ENCODE measurements at regions not wholly inside any gene's neighbourhood (a gene's known extent, or its start where the extent isn't known, plus 50 kb on each side); places are given as distances from the start of the nearest gene placed in this dataset.

DNA sequence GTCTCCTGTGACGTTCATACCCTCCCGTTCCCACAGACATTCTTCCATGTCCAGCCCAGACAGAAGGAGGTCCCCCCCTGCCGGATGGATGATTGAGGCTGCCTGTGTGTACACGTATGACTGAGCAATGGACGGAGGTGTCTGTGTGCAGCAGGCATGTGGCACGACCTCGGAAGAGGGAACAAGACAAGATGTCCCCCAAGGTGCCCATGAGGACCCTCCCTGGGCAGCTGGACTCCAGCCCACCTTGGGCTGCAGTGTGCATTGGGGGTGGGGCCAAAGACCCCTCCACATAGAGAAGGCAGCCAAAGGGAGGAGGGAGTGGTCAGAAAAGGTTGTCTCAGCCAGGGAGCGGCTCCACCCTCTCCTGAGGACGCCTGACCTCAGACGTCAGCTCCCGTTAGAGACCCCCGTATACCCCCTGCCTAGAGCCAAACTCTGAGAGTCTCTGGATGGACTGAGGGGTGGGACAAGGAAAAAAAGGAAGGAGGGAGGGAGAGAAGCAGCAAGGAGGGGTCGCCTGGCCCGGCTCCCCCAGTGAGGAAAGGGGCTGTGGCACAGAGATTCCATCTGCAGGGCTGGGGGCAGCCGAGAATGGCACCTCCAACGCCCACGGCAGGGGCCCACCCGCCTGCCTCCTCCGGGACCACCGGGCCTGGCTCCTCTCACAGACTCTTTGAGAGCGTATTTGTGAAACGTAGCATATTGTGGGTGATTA lies 92.9 kb upstream of the BHLHE23 start:
- no peak overlapping the region for H3K9ac ChIP-seq (ENCODE audit: low read depth in 1 of 2, low read length in 2 of 2)
- H3K27me3 ChIP-seq (ENCODE audit: control insufficient read depth in 1 of 2, insufficient read depth in 2 of 2, low read length in 2 of 2) = peaks cover 0 to 3% of the 10 kb centered on the region in 2 donors
- no peaks in the 10 kb centered on the region for H3K9me3 ChIP-seq (ENCODE audit: control insufficient read depth in 1 of 2, low read length in 2 of 2)
- H3K36me3 ChIP-seq (ENCODE audit: control insufficient read depth in 1 of 2, insufficient read depth in 2 of 2, low read length in 2 of 2) = no peaks in the 10 kb centered on the region
- no peak overlapping the region for H3K4me3 ChIP-seq (ENCODE audit: low read depth in 1 of 2, low read length in 2 of 2)
- H3K4me1 ChIP-seq (ENCODE audit: control insufficient read depth in 1 of 2, insufficient read depth in 2 of 2, low read length in 2 of 2) = peaks cover 0 to 6% of the 10 kb centered on the region in 2 donors
- no peak overlapping the region for H3K27ac ChIP-seq (ENCODE audit: low read depth, low read length)

DNA sequence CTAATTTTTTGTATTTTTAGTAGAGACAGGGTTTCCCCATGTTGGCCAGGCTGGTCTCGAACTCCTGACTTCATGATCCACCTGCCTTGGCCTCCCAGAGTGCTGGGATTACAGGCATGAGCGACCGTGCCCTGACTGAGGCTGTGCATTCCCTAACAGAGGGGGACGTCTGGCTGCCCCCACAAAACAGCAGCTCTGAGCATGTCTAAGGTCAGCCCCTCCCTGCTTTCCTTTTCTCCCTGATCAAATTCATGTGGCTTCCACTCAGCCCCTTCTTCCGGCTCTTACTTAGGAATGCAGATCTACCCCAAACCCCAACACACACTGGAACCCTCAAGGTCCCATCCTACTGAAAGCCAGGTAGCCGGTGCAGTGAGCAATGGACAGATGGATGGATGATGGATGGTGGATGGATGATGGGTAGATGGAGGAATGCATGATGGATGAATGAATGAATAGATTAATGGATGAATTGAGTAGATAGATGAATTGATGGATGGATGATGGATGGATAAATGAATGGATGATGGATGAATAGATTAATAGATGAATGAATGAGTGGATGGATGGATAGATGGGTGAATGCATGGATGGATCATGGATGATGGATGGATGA lies 91.5 kb upstream of the BHLHE23 start:
- H3K9ac ChIP-seq (ENCODE audit: low read depth in 1 of 2, low read length in 2 of 2) = no peak overlapping the region
- H3K4me1 ChIP-seq (ENCODE audit: control insufficient read depth in 1 of 2, insufficient read depth in 2 of 2, low read length in 2 of 2) = peaks cover 0 to 6% of the 10 kb centered on the region in 2 donors
- H3K36me3 ChIP-seq (ENCODE audit: control insufficient read depth in 1 of 2, insufficient read depth in 2 of 2, low read length in 2 of 2) = no peaks in the 10 kb centered on the region
- no peak overlapping the region for H3K4me3 ChIP-seq (ENCODE audit: low read depth in 1 of 2, low read length in 2 of 2)
- no peaks in the 10 kb centered on the region for H3K9me3 ChIP-seq (ENCODE audit: control insufficient read depth in 1 of 2, low read length in 2 of 2)
- H3K27me3 ChIP-seq (ENCODE audit: control insufficient read depth in 1 of 2, insufficient read depth in 2 of 2, low read length in 2 of 2) = peaks cover 0 to 3% of the 10 kb centered on the region in 2 donors
- H3K27ac ChIP-seq (ENCODE audit: low read depth, low read length) = no peak overlapping the region

DNA sequence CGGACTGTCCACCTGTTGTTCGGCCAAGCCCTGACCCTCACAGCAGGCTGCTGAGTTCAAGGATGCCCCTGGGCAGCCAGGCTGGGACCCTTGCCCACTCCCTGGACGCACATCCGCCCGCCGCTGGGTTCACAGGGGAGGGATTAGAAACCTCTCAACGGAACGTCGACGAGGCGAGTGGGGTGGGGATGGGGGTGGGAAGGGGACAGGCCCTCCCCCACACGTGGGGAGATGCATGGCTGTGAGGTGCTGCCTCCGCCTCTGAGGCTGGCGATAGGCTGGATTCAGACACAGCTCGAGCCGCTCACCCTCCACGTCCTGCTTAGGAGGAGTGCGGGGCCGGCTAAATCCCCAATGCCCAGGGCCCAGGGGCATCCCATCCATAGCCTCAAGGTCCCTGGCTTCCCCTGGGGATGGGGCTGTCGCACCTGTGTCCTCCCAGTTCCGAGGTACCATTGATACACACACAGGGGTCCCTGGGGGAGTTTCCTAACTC lies 90.6 kb upstream of the BHLHE23 start:
- peaks cover 0 to 6% of the 10 kb centered on the region in 2 donors for H3K4me1 ChIP-seq (ENCODE audit: control insufficient read depth in 1 of 2, insufficient read depth in 2 of 2, low read length in 2 of 2)
- no peak overlapping the region for H3K27ac ChIP-seq (ENCODE audit: low read depth, low read length)
- no peak overlapping the region for H3K4me3 ChIP-seq (ENCODE audit: low read depth in 1 of 2, low read length in 2 of 2)
- H3K9me3 ChIP-seq (ENCODE audit: control insufficient read depth in 1 of 2, low read length in 2 of 2) = no peaks in the 10 kb centered on the region
- H3K36me3 ChIP-seq (ENCODE audit: control insufficient read depth in 1 of 2, insufficient read depth in 2 of 2, low read length in 2 of 2) = no peaks in the 10 kb centered on the region
- H3K9ac ChIP-seq (ENCODE audit: low read depth in 1 of 2, low read length in 2 of 2) = no peak overlapping the region
- H3K27me3 ChIP-seq (ENCODE audit: control insufficient read depth in 1 of 2, insufficient read depth in 2 of 2, low read length in 2 of 2) = peaks cover 0 to 5% of the 10 kb centered on the region in 2 donors

DNA sequence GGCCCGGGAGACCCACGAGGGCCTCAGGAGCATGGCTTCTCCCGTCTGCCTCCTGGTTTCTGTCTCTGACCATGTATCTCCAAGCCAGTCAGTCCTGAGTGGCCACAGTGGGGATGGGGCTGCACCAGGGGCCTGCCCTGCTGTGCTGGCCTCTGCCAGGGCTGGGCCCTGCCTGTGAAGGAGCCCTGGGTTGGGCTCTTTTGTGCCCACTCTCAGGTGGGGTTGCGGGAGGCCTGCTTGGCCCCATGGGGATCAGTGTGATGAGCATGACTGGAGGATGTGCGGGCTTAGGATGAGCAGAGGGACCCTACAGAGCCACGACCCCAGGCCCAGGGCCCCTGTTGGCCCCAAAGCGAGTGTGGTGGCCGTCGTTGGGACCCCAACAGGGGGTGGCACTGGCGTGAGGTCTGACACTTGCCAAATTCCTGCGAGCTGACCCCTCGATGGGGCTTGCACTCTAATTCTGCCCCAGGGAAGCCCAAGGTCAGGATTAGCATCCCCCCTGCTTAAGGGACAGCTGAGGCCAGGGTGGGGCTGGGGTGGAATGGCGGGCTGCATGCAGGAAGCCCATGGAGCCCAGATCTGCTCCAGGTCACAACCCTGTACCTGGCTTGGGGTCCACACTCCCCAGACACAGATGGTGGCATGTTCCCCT lies 90.0 kb upstream of the BHLHE23 start:
- H3K27me3 ChIP-seq (ENCODE audit: control insufficient read depth in 1 of 2, insufficient read depth in 2 of 2, low read length in 2 of 2) = peaks cover 0 to 7% of the 10 kb centered on the region in 2 donors
- no peak overlapping the region for H3K9ac ChIP-seq (ENCODE audit: low read depth in 1 of 2, low read length in 2 of 2)
- H3K4me3 ChIP-seq (ENCODE audit: low read depth in 1 of 2, low read length in 2 of 2) = no peak overlapping the region
- H3K27ac ChIP-seq (ENCODE audit: low read depth, low read length) = no peak overlapping the region
- no peaks in the 10 kb centered on the region for H3K36me3 ChIP-seq (ENCODE audit: control insufficient read depth in 1 of 2, insufficient read depth in 2 of 2, low read length in 2 of 2)
- H3K4me1 ChIP-seq (ENCODE audit: control insufficient read depth in 1 of 2, insufficient read depth in 2 of 2, low read length in 2 of 2) = peaks cover 0 to 3% of the 10 kb centered on the region in 2 donors
- H3K9me3 ChIP-seq (ENCODE audit: control insufficient read depth in 1 of 2, low read length in 2 of 2) = no peaks in the 10 kb centered on the region

DNA sequence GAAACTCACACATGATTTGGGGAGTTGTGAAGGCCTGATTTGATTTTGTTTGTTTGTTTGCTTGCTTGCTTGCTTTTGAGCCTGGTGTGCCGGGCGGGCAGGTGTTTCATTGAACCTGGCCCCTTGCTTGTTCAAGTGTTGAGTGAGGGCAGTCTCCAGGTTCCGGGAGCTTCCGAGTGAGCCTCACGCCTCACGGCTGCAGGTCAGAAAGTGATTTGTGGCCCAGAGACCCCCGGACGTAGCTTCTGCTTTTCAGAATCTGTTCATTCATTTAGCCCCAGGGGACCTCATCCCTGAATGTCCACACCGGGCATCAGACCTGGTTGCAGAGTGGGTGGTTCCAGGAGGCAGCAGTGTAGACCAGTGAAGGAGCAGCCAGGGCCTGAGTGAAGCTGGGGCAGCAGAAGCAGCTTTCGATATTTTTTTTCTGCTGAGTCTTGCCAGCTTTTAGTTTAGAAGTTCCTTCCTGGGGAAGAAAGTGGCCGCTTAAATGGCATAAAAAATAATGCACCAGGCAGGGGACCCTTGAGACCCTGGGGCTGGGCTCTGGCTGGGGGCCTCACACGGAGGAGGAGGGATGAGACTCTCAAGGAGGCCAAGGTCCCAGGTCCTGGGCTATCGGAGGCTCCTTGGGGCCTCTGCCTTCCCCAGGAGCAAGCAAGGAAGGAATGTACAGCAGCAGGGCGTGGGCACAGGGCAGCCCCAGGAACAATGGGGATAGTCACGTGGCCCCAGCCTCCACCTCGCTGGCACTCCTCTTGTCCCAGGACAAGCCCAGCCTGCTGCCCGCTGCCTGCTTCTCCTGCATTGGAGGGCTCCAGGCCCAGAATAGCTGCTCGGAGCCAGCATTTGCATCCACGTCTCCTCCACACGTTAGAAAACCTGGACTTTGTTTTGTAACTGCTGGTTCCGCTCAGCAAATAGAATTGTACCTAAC lies 89.2 kb upstream of the BHLHE23 start:
- H3K4me3 ChIP-seq (ENCODE audit: low read depth in 1 of 2, low read length in 2 of 2) = no peak overlapping the region
- no peak overlapping the region for H3K27ac ChIP-seq (ENCODE audit: low read depth, low read length)
- no peaks in the 10 kb centered on the region for H3K9me3 ChIP-seq (ENCODE audit: control insufficient read depth in 1 of 2, low read length in 2 of 2)
- H3K36me3 ChIP-seq (ENCODE audit: control insufficient read depth in 1 of 2, insufficient read depth in 2 of 2, low read length in 2 of 2) = no peaks in the 10 kb centered on the region
- no peak overlapping the region for H3K9ac ChIP-seq (ENCODE audit: low read depth in 1 of 2, low read length in 2 of 2)
- H3K27me3 ChIP-seq (ENCODE audit: control insufficient read depth in 1 of 2, insufficient read depth in 2 of 2, low read length in 2 of 2) = peaks cover 0 to 7% of the 10 kb centered on the region in 2 donors
- H3K4me1 ChIP-seq (ENCODE audit: control insufficient read depth in 1 of 2, insufficient read depth in 2 of 2, low read length in 2 of 2) = no peaks in the 10 kb centered on the region

DNA sequence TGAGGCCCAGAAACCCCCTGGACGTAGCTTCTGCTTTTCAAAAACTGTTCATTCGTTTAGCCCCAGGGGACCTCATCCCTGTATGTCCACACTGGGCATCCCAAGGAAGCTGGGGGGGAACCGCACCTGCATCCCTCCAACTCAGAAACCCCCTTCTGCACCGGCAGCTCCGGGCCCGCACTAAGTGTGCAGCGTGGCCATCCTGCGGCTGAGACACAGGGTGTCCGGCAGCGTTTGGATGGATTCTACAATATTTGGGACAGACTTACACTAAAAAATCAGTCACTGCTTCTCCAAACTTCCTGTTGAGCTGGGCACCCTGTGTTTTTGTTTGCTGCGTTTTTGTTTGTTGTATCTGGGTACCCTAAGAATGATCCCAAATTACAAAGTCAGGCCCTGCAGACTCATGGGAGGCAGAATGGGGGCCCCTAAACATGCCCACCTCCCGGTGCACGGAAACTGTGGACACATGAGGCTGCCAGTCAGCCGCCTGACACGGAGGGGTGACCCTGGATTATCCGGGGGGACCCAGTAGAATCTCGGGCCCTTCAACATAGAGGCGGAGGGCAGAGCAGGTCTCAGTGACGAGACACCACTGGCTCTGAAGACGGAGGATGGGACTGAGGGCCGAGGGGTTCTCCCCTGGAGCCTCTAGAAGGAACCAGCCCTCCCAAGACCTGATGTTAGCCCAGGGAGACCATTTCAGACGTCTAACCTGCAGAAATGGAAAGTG lies 88.2 kb upstream of the BHLHE23 start:
- H3K9ac ChIP-seq (ENCODE audit: low read depth in 1 of 2, low read length in 2 of 2) = no peak overlapping the region
- H3K27me3 ChIP-seq (ENCODE audit: control insufficient read depth in 1 of 2, insufficient read depth in 2 of 2, low read length in 2 of 2) = peaks cover 0 to 7% of the 10 kb centered on the region in 2 donors
- H3K9me3 ChIP-seq (ENCODE audit: control insufficient read depth in 1 of 2, low read length in 2 of 2) = no peaks in the 10 kb centered on the region
- no peak overlapping the region for H3K27ac ChIP-seq (ENCODE audit: low read depth, low read length)
- no peaks in the 10 kb centered on the region for H3K4me1 ChIP-seq (ENCODE audit: control insufficient read depth in 1 of 2, insufficient read depth in 2 of 2, low read length in 2 of 2)
- H3K4me3 ChIP-seq (ENCODE audit: low read depth in 1 of 2, low read length in 2 of 2) = no peak overlapping the region
- no peaks in the 10 kb centered on the region for H3K36me3 ChIP-seq (ENCODE audit: control insufficient read depth in 1 of 2, insufficient read depth in 2 of 2, low read length in 2 of 2)

DNA sequence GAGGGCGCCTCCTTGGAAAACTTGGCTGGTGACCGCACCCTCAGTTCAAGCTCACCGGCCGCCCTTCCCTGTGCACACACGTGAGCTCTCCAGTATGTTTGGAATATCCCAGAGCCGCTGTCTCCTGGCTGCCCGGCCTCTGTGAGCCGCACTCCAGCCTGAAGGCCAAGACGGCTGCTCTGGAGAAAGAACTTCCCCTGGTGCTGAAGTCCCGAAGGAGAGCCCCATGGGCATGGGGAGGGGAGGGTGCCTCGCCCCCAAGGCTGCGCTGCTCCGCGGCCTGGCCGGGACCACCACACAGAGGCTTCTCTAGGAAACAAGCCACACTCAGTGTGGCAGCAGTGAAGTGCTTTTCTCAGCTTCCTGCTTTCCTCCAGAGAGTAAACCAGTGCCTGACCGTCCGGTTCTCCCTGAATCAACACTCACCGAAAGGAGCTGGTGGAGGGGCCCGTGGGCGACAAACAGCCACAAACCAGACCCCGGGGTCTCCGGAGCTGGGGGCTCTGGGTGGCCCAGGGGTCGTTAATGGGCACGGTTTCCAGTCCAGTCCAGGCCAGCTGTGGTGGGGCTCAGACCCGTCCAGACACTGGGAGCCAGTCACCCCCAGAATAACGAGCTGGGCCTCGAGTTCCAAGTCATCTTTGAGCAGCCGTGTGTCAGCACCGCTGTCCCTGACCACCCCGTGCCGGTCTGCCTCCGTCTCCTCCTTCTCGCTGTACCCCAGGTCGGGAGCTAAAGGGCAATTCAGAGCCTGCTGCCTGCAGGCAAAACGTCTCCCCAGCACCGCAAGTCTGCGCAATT lies 87.4 kb upstream of the BHLHE23 start:
- Histone ChIP-seq H3K36me3 (ENCODE audit: control insufficient read depth in 1 of 2, insufficient read depth in 2 of 2, low read length in 2 of 2) (no peaks in the 10 kb centered on the region), H3K9ac (ENCODE audit: low read depth in 1 of 2, low read length in 2 of 2) (no peak overlapping the region), H3K4me3 (ENCODE audit: low read depth in 1 of 2, low read length in 2 of 2) (no peak overlapping the region), H3K27me3 (ENCODE audit: control insufficient read depth in 1 of 2, insufficient read depth in 2 of 2, low read length in 2 of 2) (peaks cover 0 to 7% of the 10 kb centered on the region in 2 donors), H3K4me1 (ENCODE audit: control insufficient read depth in 1 of 2, insufficient read depth in 2 of 2, low read length in 2 of 2) (no peaks in the 10 kb centered on the region), H3K9me3 (ENCODE audit: control insufficient read depth in 1 of 2, low read length in 2 of 2) (no peaks in the 10 kb centered on the region), H3K27ac (ENCODE audit: low read depth, low read length) (no peak overlapping the region)

DNA sequence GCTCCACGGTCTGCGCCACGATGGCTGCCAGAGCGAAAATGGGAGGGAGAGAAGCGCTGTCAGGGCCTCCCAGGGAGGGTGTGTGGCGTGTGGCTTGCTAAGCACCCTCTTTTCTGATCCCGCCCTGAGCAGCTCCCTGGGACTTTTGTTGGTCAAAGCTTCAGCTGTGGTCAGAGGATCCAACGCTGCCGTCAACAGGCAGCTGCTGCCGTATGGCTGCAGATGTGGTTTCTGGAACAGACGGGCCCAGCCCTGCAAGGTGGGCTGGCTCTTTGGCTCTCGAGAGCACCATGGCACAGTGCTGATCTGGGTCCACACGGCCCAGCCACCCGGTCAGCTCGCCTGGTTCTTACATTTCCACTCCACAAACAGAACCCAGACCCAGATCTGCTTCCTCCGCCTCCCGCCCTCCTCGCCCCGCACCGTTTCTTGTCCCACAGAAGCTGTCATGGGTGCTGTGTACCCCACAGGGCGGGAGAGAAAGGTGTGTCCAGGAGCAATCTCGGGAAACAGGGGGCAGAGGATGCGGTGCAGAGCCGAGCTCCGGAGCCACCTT lies 86.0 kb upstream of the BHLHE23 start:
- Histone ChIP-seq H3K4me1 (ENCODE audit: control insufficient read depth in 1 of 2, insufficient read depth in 2 of 2, low read length in 2 of 2) (no peaks in the 10 kb centered on the region), H3K4me3 (ENCODE audit: low read depth in 1 of 2, low read length in 2 of 2) (no peak overlapping the region), H3K27ac (ENCODE audit: low read depth, low read length) (no peak overlapping the region), H3K9ac (ENCODE audit: low read depth in 1 of 2, low read length in 2 of 2) (no peak overlapping the region), H3K36me3 (ENCODE audit: control insufficient read depth in 1 of 2, insufficient read depth in 2 of 2, low read length in 2 of 2) (no peaks in the 10 kb centered on the region), H3K27me3 (ENCODE audit: control insufficient read depth in 1 of 2, insufficient read depth in 2 of 2, low read length in 2 of 2) (peaks cover 0 to 7% of the 10 kb centered on the region in 2 donors), H3K9me3 (ENCODE audit: control insufficient read depth in 1 of 2, low read length in 2 of 2) (no peaks in the 10 kb centered on the region)

Measured in duodenal mucosa (tissue), 2 donors.